Peyer's patch (tissue), 4 donors: ENCODE measurements at regions not wholly inside any gene's neighbourhood (a gene's known extent, or its start where the extent isn't known, plus 50 kb on each side); places are given as distances from the start of the nearest gene placed in this dataset.

Source experiments
- CTCF ChIP-seq, 6 experiments: fragments of 450-650 bp in 4 of 6; fragments of 200-600 bp in 2 of 6; sonication (generic) in 1 of 6; IDR thresholded peaks; one replicate each; pipeline ENCODE4 v1.5.1; 2017 to 2019; ENCODE audit warnings: antibody characterized with exemption in 6 of 6, mild to moderate bottlenecking in 3 of 6, moderate library complexity in 1 of 6
- POLR2A ChIP-seq, 2 donors: fragments of 450-650 bp; IDR thresholded peaks; one replicate each; pipeline ENCODE4 v1.5.1; 2017; ENCODE audit warnings: antibody characterized with exemption in 2 of 2, mild to moderate bottlenecking in 2 of 2, moderate library complexity in 2 of 2

GRCh38 chr5:110945874-110946436 lies 125.6 kb upstream of the TSLP start:
- no peak for TF ChIP-seq CTCF (IDR thresholded peaks at IDR 0.05)
- TF ChIP-seq POLR2A (IDR thresholded peaks at IDR 0.05): no peak
